H1 (cell line): ENCODE measurements at regions not wholly inside any gene's neighbourhood (a gene's known extent, or its start where the extent isn't known, plus 50 kb on each side); places are given as distances from the start of the nearest gene placed in this dataset.

Source experiments
- EGR1 ChIP-seq: IDR thresholded peaks from 2 replicates; pipeline ENCODE4 v1.6.1; 2011; ENCODE audit warnings: low read depth, low read length, borderline replicate concordance
- HDAC2 ChIP-seq, 2 experiments: fragments of 300-600 bp in 1 of 2; sonication (generic) in 1 of 2; IDR thresholded peaks; 2 replicates each; pipeline ENCODE4 v1.6.1; 2011 to 2012; ENCODE audit warnings: low read depth in 2 of 2, low read length in 2 of 2, mild to moderate bottlenecking in 2 of 2, moderate library complexity in 2 of 2, borderline replicate concordance in 1 of 2, inconsistent platforms in 1 of 2

DNA sequence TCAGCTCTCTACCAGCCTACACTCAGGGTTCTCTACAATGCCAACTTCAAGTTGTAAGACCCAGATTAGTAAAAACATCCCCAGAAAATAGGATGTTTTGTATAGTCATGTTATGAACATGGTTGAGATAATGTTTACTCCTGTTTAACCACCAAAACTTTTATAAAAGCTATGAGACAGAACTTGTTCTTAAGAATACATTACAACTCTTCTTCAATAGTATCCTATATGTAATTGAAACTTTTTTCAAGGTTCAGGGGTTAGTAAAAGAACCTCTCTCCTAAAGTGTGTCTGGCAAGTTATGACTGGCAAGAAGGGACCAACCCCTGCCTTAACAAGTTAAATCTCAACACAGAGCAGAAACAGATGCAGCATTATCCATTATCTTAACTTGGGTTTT, 118.8 kb upstream of the STK17B start (continued):
- no peak for TF ChIP-seq EGR1
- no peak for TF ChIP-seq HDAC2 (IDR thresholded peaks at IDR 0.05; ENCODE audit: borderline replicate concordance in 1 of 2, low read depth in 2 of 2, low read length in 2 of 2)
